ENCODE measurements at regions not wholly inside any gene's neighbourhood (a gene's known extent, or its start where the extent isn't known, plus 50 kb on each side); places are given as distances from the start of the nearest gene placed in this dataset.
"Not testable (repeated sequence)": the region's sequence is repeated elsewhere in the genome, so short reads cannot be mapped to it uniquely, and the experiment has no call there.

- no peak for FAIRE-seq
- TF ChIP-seq CTCF (IDR thresholded peaks at IDR 0.05; ENCODE audit: insufficient read depth, missing control alignments) = no peak
Observed at GRCh38 chr14:105748204-105748578, 221.8 kb downstream of the TMEM121 start.

DNA sequence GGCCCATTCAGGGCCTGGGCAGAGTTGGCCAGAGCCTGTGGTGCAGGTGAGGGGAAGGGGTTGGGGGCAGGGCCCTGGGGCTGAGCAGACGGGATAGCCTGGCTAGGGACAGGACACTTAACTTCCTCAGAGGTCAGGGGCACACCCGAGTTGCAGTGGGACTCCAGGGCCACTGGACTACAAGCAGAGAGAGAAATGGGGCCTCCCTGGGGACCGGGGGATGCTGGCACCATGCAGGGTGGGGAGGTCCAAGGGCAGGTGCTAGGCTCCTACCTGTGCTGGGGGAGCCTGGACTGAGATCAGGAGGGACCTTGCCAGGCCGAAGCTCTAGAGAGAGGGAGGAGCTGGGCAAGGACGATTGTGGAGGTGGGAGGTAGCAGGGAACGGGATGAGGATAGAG lies 222.3 kb downstream of the TMEM121 start:
- FAIRE-seq; DNase-seq (ENCODE audit: insufficient read length, low spot score): not testable (repeated sequence)

More at GRCh38 chr14:105748204-105748578, 221.8 kb downstream of the TMEM121 start:
- DNase-seq (ENCODE audit: insufficient read length, low spot score) = no peak

GRCh38 chr14:105749870-105750541 lies 223.6 kb downstream of the TMEM121 start:
- not testable (repeated sequence) for FAIRE-seq; DNase-seq (ENCODE audit: insufficient read length, low spot score)

- not testable (repeated sequence) for DNase-seq (ENCODE audit: insufficient read length, low spot score); FAIRE-seq
Observed at GRCh38 chr14:105751291-105751751, 224.9 kb downstream of the TMEM121 start.

DNA sequence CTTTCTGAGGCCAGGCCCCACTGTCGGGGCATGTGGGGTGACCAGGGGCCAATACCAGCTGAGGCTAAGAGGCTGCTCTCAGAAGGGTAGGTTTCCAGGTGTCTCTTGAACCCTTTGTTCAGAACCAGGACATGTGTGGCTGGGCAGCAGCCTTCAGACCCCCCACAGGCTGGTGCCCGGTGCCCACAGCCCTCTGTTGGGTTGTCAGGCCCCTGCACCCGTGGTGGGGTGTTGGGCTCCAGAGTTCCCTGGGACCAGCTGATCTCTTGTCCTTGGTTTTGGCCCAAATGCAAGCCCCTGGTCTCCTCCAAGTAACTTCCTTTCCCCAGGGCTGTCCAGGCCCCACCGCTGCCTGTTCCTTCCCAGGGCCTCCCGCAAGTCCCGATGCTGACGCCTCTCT lies 226.0 kb downstream of the TMEM121 start:
- not testable (repeated sequence) for FAIRE-seq; DNase-seq (ENCODE audit: insufficient read length, low spot score)

- DNase-seq (ENCODE audit: insufficient read length, low spot score) = no peak
- TF ChIP-seq CTCF (IDR thresholded peaks at IDR 0.05; ENCODE audit: insufficient read depth, missing control alignments) = no peak
- no peak for FAIRE-seq
Observed at GRCh38 chr14:105760691-105761344, 234.4 kb downstream of the TMEM121 start.

DNA sequence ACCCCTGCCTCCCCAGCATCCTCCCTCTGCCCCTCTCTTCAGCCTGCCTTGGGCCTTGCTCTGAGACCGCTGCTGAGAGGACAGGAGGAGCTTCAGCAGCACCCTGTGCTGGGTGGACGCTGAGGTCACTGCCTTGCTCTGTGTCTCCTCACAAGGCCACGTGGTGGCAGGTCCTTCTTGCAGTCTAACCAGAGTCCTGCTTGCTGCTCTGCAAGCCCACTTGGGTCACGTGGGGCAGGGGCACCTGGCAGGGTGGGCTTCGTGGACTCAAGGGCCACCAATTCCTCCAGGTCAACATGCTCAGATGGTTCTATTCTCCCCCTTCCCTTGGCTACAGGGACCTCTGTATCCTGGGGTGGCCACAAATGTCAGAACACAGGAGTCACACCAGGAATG lies 235.0 kb downstream of the TMEM121 start:
- DNase-seq (ENCODE audit: insufficient read length, low spot score); FAIRE-seq: not testable (repeated sequence)

DNA sequence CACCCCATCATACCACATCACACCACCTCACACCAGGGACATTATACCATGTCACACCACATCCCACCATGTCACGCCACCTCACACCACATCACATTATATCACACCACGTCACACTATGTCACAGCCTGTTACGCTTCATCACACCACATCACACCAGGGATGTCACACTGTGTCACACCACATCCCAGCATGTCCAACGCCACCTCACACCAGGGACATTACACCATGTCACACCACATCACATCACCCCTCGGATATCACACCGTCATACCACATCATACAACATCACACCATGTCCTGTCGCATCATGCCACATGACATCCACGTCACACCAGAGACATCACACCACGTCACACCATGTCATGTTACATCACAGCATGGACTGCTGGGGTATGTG lies 235.5 kb downstream of the TMEM121 start:
- DNase-seq (ENCODE audit: insufficient read length, low spot score) (no peak), FAIRE-seq (no peak)
- no peak for TF ChIP-seq CTCF (IDR thresholded peaks at IDR 0.05; ENCODE audit: insufficient read depth, missing control alignments)

- not testable (repeated sequence) for DNase-seq (ENCODE audit: insufficient read length, low spot score); FAIRE-seq
Observed at GRCh38 chr14:105762262-105762661, 235.9 kb downstream of the TMEM121 start.

DNA sequence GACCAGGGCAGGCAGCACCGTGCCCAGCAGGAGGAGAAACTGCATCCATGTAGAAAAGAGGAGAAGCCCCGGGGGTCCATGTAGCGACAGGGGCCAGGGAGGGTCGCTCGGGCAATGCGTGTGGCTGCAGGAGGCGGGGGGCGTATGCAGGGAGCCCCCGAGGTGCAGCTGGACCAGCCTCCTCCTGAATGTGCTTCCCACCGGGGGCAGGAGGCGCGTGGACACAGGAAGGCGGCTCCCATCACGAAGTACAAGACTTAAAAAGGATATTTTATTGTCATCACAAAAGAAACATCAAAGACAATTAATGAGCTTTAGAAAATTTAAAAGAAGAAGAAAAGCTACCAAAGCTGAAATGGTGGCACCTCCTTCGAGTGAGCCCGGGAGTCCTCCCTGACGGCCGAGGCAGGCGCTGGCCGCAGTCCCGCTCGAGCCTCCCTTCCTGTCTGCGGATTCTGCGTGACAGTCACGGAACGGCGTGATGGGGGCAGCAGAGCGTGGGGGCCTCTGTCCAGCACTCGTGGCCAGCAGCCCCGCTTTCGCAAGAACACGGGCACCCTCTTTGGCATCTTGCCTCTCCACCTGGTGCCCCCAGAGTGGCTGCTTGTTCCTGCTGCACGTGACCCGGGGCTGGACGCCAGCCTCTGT lies 238.0 kb downstream of the TMEM121 start:
- DNase-seq (ENCODE audit: insufficient read length, low spot score); FAIRE-seq: not testable (repeated sequence)

GRCh38 chr14:105765072-105765825 lies 238.9 kb downstream of the TMEM121 start:
- FAIRE-seq; DNase-seq (ENCODE audit: insufficient read length, low spot score): not testable (repeated sequence)
